DND-41 (cell line): ENCODE measurements at regions not wholly inside any gene's neighbourhood (a gene's known extent, or its start where the extent isn't known, plus 50 kb on each side); places are given as distances from the start of the nearest gene placed in this dataset.

Experiments used
- ATAC-seq: fragments of 200-7000 bp; cut with Tn5 transposase; 3 replicates; pipeline ENCODE4 v1.9.1; 2021; ENCODE audit warnings: low read depth; ENCODE audit not compliant: insufficient read depth
- DNase-seq: peaks from one replicate; pipeline ENCODE4 v3.0.0-alpha.2; 2020
- H2AFZ ChIP-seq: 2 replicates; pipeline ENCODE4 v1.6.0; 2012; ENCODE audit warnings: low read depth, low read length
- H3K27ac ChIP-seq: 2 replicates; pipeline ENCODE4 v1.5.1; 2012; ENCODE audit warnings: low read length, inconsistent platforms
- H3K27me3 ChIP-seq: fragments of 200-600 bp; sonication (generic); 2 replicates; pipeline ENCODE4 v1.6.0; 2012; ENCODE audit warnings: low read length, mild to moderate bottlenecking, inconsistent platforms; ENCODE audit not compliant: insufficient read depth, poor library complexity
- H3K36me3 ChIP-seq: 2 replicates; pipeline ENCODE4 v1.5.1; 2012; ENCODE audit warnings: low read length, inconsistent platforms; ENCODE audit not compliant: insufficient read depth
- H3K4me1 ChIP-seq: 2 replicates; pipeline ENCODE4 v1.5.1; 2012; ENCODE audit warnings: mild to moderate bottlenecking, low read length; ENCODE audit not compliant: insufficient read depth
- H3K4me2 ChIP-seq: 2 replicates; pipeline ENCODE4 v1.6.0; 2012; ENCODE audit warnings: mild to moderate bottlenecking, moderate library complexity, low read length, inconsistent platforms; ENCODE audit not compliant: insufficient read depth
- H3K4me3 ChIP-seq, 2 experiments: fragments of 200-600 bp in 1 of 2; shearing (Covaris generic) in 1 of 2; 2 replicates each; pipeline ENCODE4 v1.5.1; 2012 to 2016; ENCODE audit warnings: inconsistent platforms in 2 of 2, low read length in 2 of 2, mild to moderate bottlenecking in 2 of 2, low read depth in 1 of 2, moderate library complexity in 1 of 2
- H3K79me2 ChIP-seq: 2 replicates; pipeline ENCODE4 v1.6.0; 2012; ENCODE audit warnings: low read length, inconsistent platforms; ENCODE audit not compliant: insufficient read depth
- H3K9ac ChIP-seq: 2 replicates; pipeline ENCODE4 v1.6.0; 2012; ENCODE audit warnings: low read depth, mild to moderate bottlenecking, inconsistent platforms, low read length, moderate library complexity
- H3K9me3 ChIP-seq: 2 replicates; pipeline ENCODE4 v1.5.1; 2012; ENCODE audit warnings: low read length, moderate library complexity, mild to moderate bottlenecking, inconsistent platforms; ENCODE audit not compliant: insufficient read depth, severe bottlenecking
- H4K20me1 ChIP-seq: 2 replicates; pipeline ENCODE4 v1.6.0; 2012; ENCODE audit warnings: low read length; ENCODE audit not compliant: insufficient read depth
- CTCF ChIP-seq: IDR thresholded peaks from 2 replicates; pipeline ENCODE4 v1.5.1; 2012; ENCODE audit warnings: borderline replicate concordance, low read length, moderate library complexity, mild to moderate bottlenecking; ENCODE audit not compliant: poor library complexity, severe bottlenecking; ENCODE audit errors: extremely low read depth
- EZH2 ChIP-seq: IDR thresholded peaks from 3 replicates; pipeline ENCODE4 v1.6.1; 2012; ENCODE audit warnings: borderline replicate concordance, low read depth, mild to moderate bottlenecking, moderate library complexity, low read length, inconsistent platforms; ENCODE audit not compliant: severe bottlenecking

GRCh38 chr1:68984289-68984688, 487.4 kb upstream of the DEPDC1 start:
- no peak overlapping the region for H2AFZ ChIP-seq
- no peaks in the 10 kb centered on the region for H3K4me1 ChIP-seq
- no peaks in the 10 kb centered on the region for H3K9me3 ChIP-seq
- H3K79me2 ChIP-seq: no peaks in the 10 kb centered on the region
- no peak overlapping the region for H3K27ac ChIP-seq
- H3K36me3 ChIP-seq: no peaks in the 10 kb centered on the region
- no peak overlapping the region for H3K4me3 ChIP-seq
- no peaks in the 10 kb centered on the region for H4K20me1 ChIP-seq
- H3K9ac ChIP-seq: no peak overlapping the region
- no peak for ATAC-seq
- H3K4me2 ChIP-seq: no peak overlapping the region
- TF ChIP-seq CTCF: no peak
- no peak for TF ChIP-seq EZH2
- no peaks in the 10 kb centered on the region for H3K27me3 ChIP-seq
- DNase-seq: no peak

GRCh38 chr1:68994096-68994495, 497.2 kb upstream of the DEPDC1 start:
- no peak for DNase-seq
- Histone ChIP-seq H3K4me1 (peaks cover 4% of the 10 kb centered on the region), H3K79me2 (no peaks in the 10 kb centered on the region), H4K20me1 (no peaks in the 10 kb centered on the region), H3K4me3 (no peak overlapping the region), H3K4me2 (no peak overlapping the region), H3K9ac (no peak overlapping the region), H3K36me3 (no peaks in the 10 kb centered on the region), H3K27me3 (no peaks in the 10 kb centered on the region), H3K9me3 (no peaks in the 10 kb centered on the region), H3K27ac (no peak overlapping the region), H2AFZ (no peak overlapping the region)
- ATAC-seq: no peak
- TF ChIP-seq EZH2 (no peak), CTCF (no peak)

- Histone ChIP-seq H3K27me3 (no peaks in the 10 kb centered on the region), H3K9ac (no peak overlapping the region), H3K4me2 (no peak overlapping the region), H3K9me3 (no peaks in the 10 kb centered on the region), H2AFZ (no peak overlapping the region), H3K4me1 (peaks cover 15% of the 10 kb centered on the region), H4K20me1 (no peaks in the 10 kb centered on the region), H3K79me2 (no peaks in the 10 kb centered on the region), H3K4me3 (no peak overlapping the region), H3K36me3 (no peaks in the 10 kb centered on the region), H3K27ac (no peak overlapping the region)
- ATAC-seq (no peak), DNase-seq (no peak)
- TF ChIP-seq CTCF (no peak), EZH2 (no peak)
These were observed 519.6 kb upstream of the DEPDC1 start for GRCh38 chr1:69016468-69016867.

GRCh38 chr1:69029649-69030048, 532.8 kb upstream of the DEPDC1 start:
- ATAC-seq: no peak
- H3K27me3 ChIP-seq: no peaks in the 10 kb centered on the region

More at GRCh38 chr1:69029649-69030048, 532.8 kb upstream of the DEPDC1 start:
- Histone ChIP-seq H3K36me3 (no peaks in the 10 kb centered on the region), H3K9ac (no peak overlapping the region), H3K79me2 (no peaks in the 10 kb centered on the region), H3K4me1 (no peaks in the 10 kb centered on the region), H4K20me1 (no peaks in the 10 kb centered on the region), H3K9me3 (peaks cover 8% of the 10 kb centered on the region), H3K4me3 (no peak overlapping the region), H2AFZ (no peak overlapping the region), H3K27ac (no peak overlapping the region), H3K4me2 (no peak overlapping the region)
- no peak for DNase-seq
- TF ChIP-seq CTCF: no peak
- no peak for TF ChIP-seq EZH2
